ENCODE measurements at regions not wholly inside any gene's neighbourhood (a gene's known extent, or its start where the extent isn't known, plus 50 kb on each side); places are given as distances from the start of the nearest gene placed in this dataset.

DNA sequence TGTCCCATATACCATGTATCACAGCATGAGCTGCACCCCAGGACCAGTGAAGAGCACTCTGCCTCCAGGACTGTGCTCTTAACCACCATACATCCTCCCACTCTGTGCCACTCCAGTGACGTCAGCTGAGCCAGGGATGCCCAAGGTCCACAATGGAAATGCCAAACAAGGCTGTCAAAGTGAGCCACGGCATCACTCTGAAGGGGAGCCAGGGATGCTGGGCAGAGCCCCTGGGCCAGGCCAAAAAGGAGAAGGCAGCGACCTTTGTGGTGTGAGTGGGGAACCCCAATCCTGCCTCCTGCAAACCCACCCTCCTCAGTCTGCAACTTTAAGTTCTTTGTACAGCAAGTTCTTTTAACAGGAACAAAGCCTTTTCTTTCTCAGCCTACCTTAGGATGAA is 242.7 kb downstream of the SYK start:
- Mint-ChIP-seq H3K27ac (no peak overlapping the region), H3K27me3 (ENCODE audit: insufficient read depth, low read depth, poor library complexity) (peaks cover 15% of the 10 kb centered on the region), H3K4me1 (peaks cover 18% of the 10 kb centered on the region), H3K36me3 (ENCODE audit: low read depth) (no peaks in the 10 kb centered on the region), H3K4me3 (no peak overlapping the region), H3K9me3 (no peaks in the 10 kb centered on the region; the same call in 2 of the 3 replicates)
- no peaks in the 10 kb centered on the region for H3K36me3 ChIP-seq (ENCODE audit: insufficient read depth)
- H3K79me2 ChIP-seq (replicated peaks; ENCODE audit: insufficient read depth), result no peaks in the 10 kb centered on the region
- H3K27me3 ChIP-seq (ENCODE audit: insufficient read depth), result no peaks in the 10 kb centered on the region
- H3F3A ChIP-seq (replicated peaks; ENCODE audit: low read depth), result no peaks in the 10 kb centered on the region
- H3K4me1 ChIP-seq (ENCODE audit: insufficient read depth), result no peaks in the 10 kb centered on the region
- DNase-seq (ENCODE audit: low spot score) (no peak), ATAC-seq (no peak)
- no peaks in the 10 kb centered on the region for H3K9me2 ChIP-seq (ENCODE audit: insufficient read depth)
- TF ChIP-seq, protein P1, sequence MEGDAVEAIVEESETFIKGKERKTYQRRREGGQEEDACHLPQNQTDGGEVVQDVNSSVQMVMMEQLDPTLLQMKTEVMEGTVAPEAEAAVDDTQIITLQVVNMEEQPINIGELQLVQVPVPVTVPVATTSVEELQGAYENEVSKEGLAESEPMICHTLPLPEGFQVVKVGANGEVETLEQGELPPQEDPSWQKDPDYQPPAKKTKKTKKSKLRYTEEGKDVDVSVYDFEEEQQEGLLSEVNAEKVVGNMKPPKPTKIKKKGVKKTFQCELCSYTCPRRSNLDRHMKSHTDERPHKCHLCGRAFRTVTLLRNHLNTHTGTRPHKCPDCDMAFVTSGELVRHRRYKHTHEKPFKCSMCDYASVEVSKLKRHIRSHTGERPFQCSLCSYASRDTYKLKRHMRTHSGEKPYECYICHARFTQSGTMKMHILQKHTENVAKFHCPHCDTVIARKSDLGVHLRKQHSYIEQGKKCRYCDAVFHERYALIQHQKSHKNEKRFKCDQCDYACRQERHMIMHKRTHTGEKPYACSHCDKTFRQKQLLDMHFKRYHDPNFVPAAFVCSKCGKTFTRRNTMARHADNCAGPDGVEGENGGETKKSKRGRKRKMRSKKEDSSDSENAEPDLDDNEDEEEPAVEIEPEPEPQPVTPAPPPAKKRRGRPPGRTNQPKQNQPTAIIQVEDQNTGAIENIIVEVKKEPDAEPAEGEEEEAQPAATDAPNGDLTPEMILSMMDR (conservative IDR thresholded peaks at IDR 0.05; ENCODE audit: low read depth in 2 of 2), result no peak
- TF ChIP-seq CREB1 (CRISPR knock-in tag; IDR thresholded peaks at IDR 0.05; ENCODE audit: low read depth) (no peak), STAT1 (IDR thresholded peaks at IDR 0.05; ENCODE audit: unreplicated experiment) (no peak), EZH2phosphoT487 (IDR thresholded peaks at IDR 0.05; ENCODE audit: unreplicated experiment) (no peak), ZNF114 (CRISPR knock-in tag; IDR thresholded peaks at IDR 0.05) (no peak), JUNB (IDR thresholded peaks at IDR 0.05; ENCODE audit: unreplicated experiment) (no peak), POLR2AphosphoS5 (IDR thresholded peaks at IDR 0.05; ENCODE audit: low read depth) (no peak), NANOG (IDR thresholded peaks at IDR 0.05; ENCODE audit: borderline replicate concordance) (no peak), ZNF331 (CRISPR knock-in tag; IDR thresholded peaks at IDR 0.05; ENCODE audit: low read depth) (no peak), EZH2 (IDR thresholded peaks at IDR 0.05; ENCODE audit: low read depth, unreplicated experiment) (no peak)
- TF ChIP-seq, protein P2, sequence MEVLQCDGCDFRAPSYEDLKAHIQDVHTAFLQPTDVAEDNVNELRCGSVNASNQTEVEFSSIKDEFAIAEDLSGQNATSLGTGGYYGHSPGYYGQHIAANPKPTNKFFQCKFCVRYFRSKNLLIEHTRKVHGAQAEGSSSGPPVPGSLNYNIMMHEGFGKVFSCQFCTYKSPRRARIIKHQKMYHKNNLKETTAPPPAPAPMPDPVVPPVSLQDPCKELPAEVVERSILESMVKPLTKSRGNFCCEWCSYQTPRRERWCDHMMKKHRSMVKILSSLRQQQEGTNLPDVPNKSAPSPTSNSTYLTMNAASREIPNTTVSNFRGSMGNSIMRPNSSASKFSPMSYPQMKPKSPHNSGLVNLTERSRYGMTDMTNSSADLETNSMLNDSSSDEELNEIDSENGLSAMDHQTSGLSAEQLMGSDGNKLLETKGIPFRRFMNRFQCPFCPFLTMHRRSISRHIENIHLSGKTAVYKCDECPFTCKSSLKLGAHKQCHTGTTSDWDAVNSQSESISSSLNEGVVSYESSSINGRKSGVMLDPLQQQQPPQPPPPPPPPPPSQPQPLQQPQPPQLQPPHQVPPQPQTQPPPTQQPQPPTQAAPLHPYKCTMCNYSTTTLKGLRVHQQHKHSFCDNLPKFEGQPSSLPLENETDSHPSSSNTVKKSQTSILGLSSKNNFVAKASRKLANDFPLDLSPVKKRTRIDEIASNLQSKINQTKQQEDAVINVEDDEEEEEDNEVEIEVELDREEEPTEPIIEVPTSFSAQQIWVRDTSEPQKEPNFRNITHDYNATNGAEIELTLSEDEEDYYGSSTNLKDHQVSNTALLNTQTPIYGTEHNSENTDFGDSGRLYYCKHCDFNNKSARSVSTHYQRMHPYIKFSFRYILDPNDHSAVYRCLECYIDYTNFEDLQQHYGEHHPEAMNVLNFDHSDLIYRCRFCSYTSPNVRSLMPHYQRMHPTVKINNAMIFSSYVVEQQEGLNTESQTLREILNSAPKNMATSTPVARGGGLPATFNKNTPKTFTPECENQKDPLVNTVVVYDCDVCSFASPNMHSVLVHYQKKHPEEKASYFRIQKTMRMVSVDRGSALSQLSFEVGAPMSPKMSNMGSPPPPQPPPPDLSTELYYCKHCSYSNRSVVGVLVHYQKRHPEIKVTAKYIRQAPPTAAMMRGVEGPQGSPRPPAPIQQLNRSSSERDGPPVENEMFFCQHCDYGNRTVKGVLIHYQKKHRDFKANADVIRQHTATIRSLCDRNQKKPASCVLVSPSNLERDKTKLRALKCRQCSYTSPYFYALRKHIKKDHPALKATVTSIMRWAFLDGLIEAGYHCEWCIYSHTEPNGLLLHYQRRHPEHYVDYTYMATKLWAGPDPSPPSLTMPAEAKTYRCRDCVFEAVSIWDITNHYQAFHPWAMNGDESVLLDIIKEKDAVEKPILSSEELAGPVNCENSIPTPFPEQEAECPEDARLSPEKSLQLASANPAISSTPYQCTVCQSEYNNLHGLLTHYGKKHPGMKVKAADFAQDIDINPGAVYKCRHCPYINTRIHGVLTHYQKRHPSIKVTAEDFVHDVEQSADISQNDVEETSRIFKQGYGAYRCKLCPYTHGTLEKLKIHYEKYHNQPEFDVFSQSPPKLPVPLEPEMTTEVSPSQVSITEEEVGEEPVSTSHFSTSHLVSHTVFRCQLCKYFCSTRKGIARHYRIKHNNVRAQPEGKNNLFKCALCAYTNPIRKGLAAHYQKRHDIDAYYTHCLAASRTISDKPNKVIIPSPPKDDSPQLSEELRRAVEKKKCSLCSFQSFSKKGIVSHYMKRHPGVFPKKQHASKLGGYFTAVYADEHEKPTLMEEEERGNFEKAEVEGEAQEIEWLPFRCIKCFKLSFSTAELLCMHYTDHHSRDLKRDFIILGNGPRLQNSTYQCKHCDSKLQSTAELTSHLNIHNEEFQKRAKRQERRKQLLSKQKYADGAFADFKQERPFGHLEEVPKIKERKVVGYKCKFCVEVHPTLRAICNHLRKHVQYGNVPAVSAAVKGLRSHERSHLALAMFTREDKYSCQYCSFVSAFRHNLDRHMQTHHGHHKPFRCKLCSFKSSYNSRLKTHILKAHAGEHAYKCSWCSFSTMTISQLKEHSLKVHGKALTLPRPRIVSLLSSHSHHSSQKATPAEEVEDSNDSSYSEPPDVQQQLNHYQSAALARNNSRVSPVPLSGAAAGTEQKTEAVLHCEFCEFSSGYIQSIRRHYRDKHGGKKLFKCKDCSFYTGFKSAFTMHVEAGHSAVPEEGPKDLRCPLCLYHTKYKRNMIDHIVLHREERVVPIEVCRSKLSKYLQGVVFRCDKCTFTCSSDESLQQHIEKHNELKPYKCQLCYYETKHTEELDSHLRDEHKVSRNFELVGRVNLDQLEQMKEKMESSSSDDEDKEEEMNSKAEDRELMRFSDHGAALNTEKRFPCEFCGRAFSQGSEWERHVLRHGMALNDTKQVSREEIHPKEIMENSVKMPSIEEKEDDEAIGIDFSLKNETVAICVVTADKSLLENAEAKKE (CRISPR knock-in tag; IDR thresholded peaks at IDR 0.05), result no peak
- TF ChIP-seq, protein P3, sequence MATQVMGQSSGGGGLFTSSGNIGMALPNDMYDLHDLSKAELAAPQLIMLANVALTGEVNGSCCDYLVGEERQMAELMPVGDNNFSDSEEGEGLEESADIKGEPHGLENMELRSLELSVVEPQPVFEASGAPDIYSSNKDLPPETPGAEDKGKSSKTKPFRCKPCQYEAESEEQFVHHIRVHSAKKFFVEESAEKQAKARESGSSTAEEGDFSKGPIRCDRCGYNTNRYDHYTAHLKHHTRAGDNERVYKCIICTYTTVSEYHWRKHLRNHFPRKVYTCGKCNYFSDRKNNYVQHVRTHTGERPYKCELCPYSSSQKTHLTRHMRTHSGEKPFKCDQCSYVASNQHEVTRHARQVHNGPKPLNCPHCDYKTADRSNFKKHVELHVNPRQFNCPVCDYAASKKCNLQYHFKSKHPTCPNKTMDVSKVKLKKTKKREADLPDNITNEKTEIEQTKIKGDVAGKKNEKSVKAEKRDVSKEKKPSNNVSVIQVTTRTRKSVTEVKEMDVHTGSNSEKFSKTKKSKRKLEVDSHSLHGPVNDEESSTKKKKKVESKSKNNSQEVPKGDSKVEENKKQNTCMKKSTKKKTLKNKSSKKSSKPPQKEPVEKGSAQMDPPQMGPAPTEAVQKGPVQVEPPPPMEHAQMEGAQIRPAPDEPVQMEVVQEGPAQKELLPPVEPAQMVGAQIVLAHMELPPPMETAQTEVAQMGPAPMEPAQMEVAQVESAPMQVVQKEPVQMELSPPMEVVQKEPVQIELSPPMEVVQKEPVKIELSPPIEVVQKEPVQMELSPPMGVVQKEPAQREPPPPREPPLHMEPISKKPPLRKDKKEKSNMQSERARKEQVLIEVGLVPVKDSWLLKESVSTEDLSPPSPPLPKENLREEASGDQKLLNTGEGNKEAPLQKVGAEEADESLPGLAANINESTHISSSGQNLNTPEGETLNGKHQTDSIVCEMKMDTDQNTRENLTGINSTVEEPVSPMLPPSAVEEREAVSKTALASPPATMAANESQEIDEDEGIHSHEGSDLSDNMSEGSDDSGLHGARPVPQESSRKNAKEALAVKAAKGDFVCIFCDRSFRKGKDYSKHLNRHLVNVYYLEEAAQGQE (IDR thresholded peaks at IDR 0.05; ENCODE audit: unreplicated experiment), result no peak
- TF ChIP-seq, protein P4, sequence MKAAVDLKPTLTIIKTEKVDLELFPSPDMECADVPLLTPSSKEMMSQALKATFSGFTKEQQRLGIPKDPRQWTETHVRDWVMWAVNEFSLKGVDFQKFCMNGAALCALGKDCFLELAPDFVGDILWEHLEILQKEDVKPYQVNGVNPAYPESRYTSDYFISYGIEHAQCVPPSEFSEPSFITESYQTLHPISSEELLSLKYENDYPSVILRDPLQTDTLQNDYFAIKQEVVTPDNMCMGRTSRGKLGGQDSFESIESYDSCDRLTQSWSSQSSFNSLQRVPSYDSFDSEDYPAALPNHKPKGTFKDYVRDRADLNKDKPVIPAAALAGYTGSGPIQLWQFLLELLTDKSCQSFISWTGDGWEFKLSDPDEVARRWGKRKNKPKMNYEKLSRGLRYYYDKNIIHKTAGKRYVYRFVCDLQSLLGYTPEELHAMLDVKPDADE (IDR thresholded peaks at IDR 0.05), result no peak
- no peak overlapping the region for H2AFZ ChIP-seq
- H3K27ac ChIP-seq (ENCODE audit: low read depth), result no peak overlapping the region
- H4K20me1 ChIP-seq (replicated peaks; ENCODE audit: insufficient read depth), result no peaks in the 10 kb centered on the region
- no peak overlapping the region for H3K4me2 ChIP-seq
- H3K4me3 ChIP-seq, result no peak overlapping the region
